Activated naive CD8-positive, alpha-beta T cell (primary cell): ENCODE measurements at regions not wholly inside any gene's neighbourhood (a gene's known extent, or its start where the extent isn't known, plus 50 kb on each side); places are given as distances from the start of the nearest gene placed in this dataset.

Experiments used
- H3K27ac Mint-ChIP-seq: one replicate; pipeline ENCODE4 v1.8.0; 2021; ENCODE audit warnings: mixed read lengths
- H3K27me3 Mint-ChIP-seq: one replicate; pipeline ENCODE4 v1.8.0; 2021; ENCODE audit warnings: mixed read lengths
- H3K36me3 Mint-ChIP-seq: one replicate; pipeline ENCODE4 v1.8.0; 2021; ENCODE audit warnings: mixed read lengths
- H3K4me1 Mint-ChIP-seq: one replicate; pipeline ENCODE4 v1.8.0; 2021; ENCODE audit warnings: low read depth, mixed read lengths
- H3K4me3 Mint-ChIP-seq: one replicate; pipeline ENCODE4 v1.8.0; 2021; ENCODE audit warnings: mild to moderate bottlenecking, mixed read lengths
- H3K9me3 Mint-ChIP-seq: one replicate; pipeline ENCODE4 v1.8.0; 2021; ENCODE audit warnings: low read depth, mixed read lengths

- no peak overlapping the region for H3K27ac Mint-ChIP-seq
- H3K27me3 Mint-ChIP-seq: peaks cover 10% of the 10 kb centered on the region
- H3K4me3 Mint-ChIP-seq: no peak overlapping the region
- H3K4me1 Mint-ChIP-seq: no peaks in the 10 kb centered on the region
- H3K36me3 Mint-ChIP-seq: no peaks in the 10 kb centered on the region
- H3K9me3 Mint-ChIP-seq: no peaks in the 10 kb centered on the region
Measured at GRCh38 chr13:78334059-78334458, 269.3 kb downstream of the POU4F1 start.

GRCh38 chr13:78326633-78327032 is 276.7 kb downstream of the POU4F1 start:
- H3K27me3 Mint-ChIP-seq: peaks cover 2% of the 10 kb centered on the region
- H3K27ac Mint-ChIP-seq: no peak overlapping the region
- H3K4me3 Mint-ChIP-seq: no peak overlapping the region
- no peaks in the 10 kb centered on the region for H3K9me3 Mint-ChIP-seq
- H3K36me3 Mint-ChIP-seq: no peaks in the 10 kb centered on the region
- no peaks in the 10 kb centered on the region for H3K4me1 Mint-ChIP-seq

- Mint-ChIP-seq H3K27ac (no peak overlapping the region), H3K4me3 (no peak overlapping the region), H3K27me3 (peaks cover 2% of the 10 kb centered on the region), H3K36me3 (no peaks in the 10 kb centered on the region), H3K9me3 (no peaks in the 10 kb centered on the region), H3K4me1 (no peaks in the 10 kb centered on the region)
Measured at GRCh38 chr13:78325585-78325984, 277.8 kb downstream of the POU4F1 start.

GRCh38 chr13:78323848-78324247 is 279.5 kb downstream of the POU4F1 start:
- Mint-ChIP-seq H3K4me1 (no peaks in the 10 kb centered on the region), H3K9me3 (no peaks in the 10 kb centered on the region)

GRCh38 chr13:78323040-78323439 is 280.3 kb downstream of the POU4F1 start:
- Mint-ChIP-seq H3K9me3 (no peaks in the 10 kb centered on the region), H3K27me3 (peaks cover 2% of the 10 kb centered on the region), H3K4me1 (no peaks in the 10 kb centered on the region), H3K4me3 (no peak overlapping the region), H3K36me3 (no peaks in the 10 kb centered on the region), H3K27ac (no peak overlapping the region)

More at GRCh38 chr13:78323848-78324247, 279.5 kb downstream of the POU4F1 start:
- Mint-ChIP-seq H3K27me3 (peaks cover 2% of the 10 kb centered on the region), H3K36me3 (no peaks in the 10 kb centered on the region), H3K4me3 (no peak overlapping the region), H3K27ac (no peak overlapping the region)

- no peaks in the 10 kb centered on the region for H3K36me3 Mint-ChIP-seq
- no peak overlapping the region for H3K27ac Mint-ChIP-seq
- H3K27me3 Mint-ChIP-seq: peaks cover 2% of the 10 kb centered on the region
Measured at GRCh38 chr13:78319101-78319627, 284.2 kb downstream of the POU4F1 start.

GRCh38 chr13:78317030-78317429 is 286.3 kb downstream of the POU4F1 start:
- Mint-ChIP-seq H3K4me1 (no peaks in the 10 kb centered on the region), H3K27me3 (peaks cover 2% of the 10 kb centered on the region), H3K27ac (no peak overlapping the region), H3K9me3 (no peaks in the 10 kb centered on the region), H3K4me3 (no peak overlapping the region), H3K36me3 (no peaks in the 10 kb centered on the region)

More at GRCh38 chr13:78319101-78319627, 284.2 kb downstream of the POU4F1 start:
- Mint-ChIP-seq H3K4me3 (no peak overlapping the region), H3K4me1 (no peaks in the 10 kb centered on the region), H3K9me3 (no peaks in the 10 kb centered on the region)

- H3K4me3 Mint-ChIP-seq: no peak overlapping the region
- no peaks in the 10 kb centered on the region for H3K4me1 Mint-ChIP-seq
Measured at GRCh38 chr13:78309497-78310180, 293.7 kb downstream of the POU4F1 start.

GRCh38 chr13:78306519-78307206 is 296.7 kb downstream of the POU4F1 start:
- Mint-ChIP-seq H3K9me3 (no peaks in the 10 kb centered on the region), H3K4me3 (no peak overlapping the region), H3K27me3 (peaks cover 5% of the 10 kb centered on the region), H3K36me3 (no peaks in the 10 kb centered on the region), H3K27ac (no peak overlapping the region), H3K4me1 (no peaks in the 10 kb centered on the region)

More at GRCh38 chr13:78309497-78310180, 293.7 kb downstream of the POU4F1 start:
- Mint-ChIP-seq H3K27ac (no peak overlapping the region), H3K9me3 (no peaks in the 10 kb centered on the region), H3K36me3 (no peaks in the 10 kb centered on the region), H3K27me3 (peaks cover 5% of the 10 kb centered on the region)

- Mint-ChIP-seq H3K4me3 (no peak overlapping the region), H3K9me3 (no peaks in the 10 kb centered on the region), H3K4me1 (no peaks in the 10 kb centered on the region), H3K36me3 (no peaks in the 10 kb centered on the region), H3K27ac (no peak overlapping the region), H3K27me3 (peaks cover 5% of the 10 kb centered on the region)
Measured at GRCh38 chr13:78305171-78305570, 298.2 kb downstream of the POU4F1 start.

- no peaks in the 10 kb centered on the region for H3K36me3 Mint-ChIP-seq
- H3K4me1 Mint-ChIP-seq: no peaks in the 10 kb centered on the region
- no peak overlapping the region for H3K4me3 Mint-ChIP-seq
- no peaks in the 10 kb centered on the region for H3K9me3 Mint-ChIP-seq
- no peaks in the 10 kb centered on the region for H3K27me3 Mint-ChIP-seq
- no peak overlapping the region for H3K27ac Mint-ChIP-seq
Measured at GRCh38 chr13:78299832-78300623, 303.3 kb downstream of the POU4F1 start.

GRCh38 chr13:78298657-78299056 is 304.7 kb downstream of the POU4F1 start:
- Mint-ChIP-seq H3K9me3 (no peaks in the 10 kb centered on the region), H3K36me3 (no peaks in the 10 kb centered on the region), H3K4me1 (no peaks in the 10 kb centered on the region), H3K27me3 (no peaks in the 10 kb centered on the region), H3K27ac (no peak overlapping the region), H3K4me3 (no peak overlapping the region)

- no peak overlapping the region for H3K4me3 Mint-ChIP-seq
- no peaks in the 10 kb centered on the region for H3K4me1 Mint-ChIP-seq
- H3K36me3 Mint-ChIP-seq: no peaks in the 10 kb centered on the region
- no peak overlapping the region for H3K27ac Mint-ChIP-seq
- H3K27me3 Mint-ChIP-seq: no peaks in the 10 kb centered on the region
- H3K9me3 Mint-ChIP-seq: peaks cover 17% of the 10 kb centered on the region
Measured at GRCh38 chr13:78286748-78287147, 316.6 kb downstream of the POU4F1 start.

GRCh38 chr13:78265098-78265497 is 338.3 kb downstream of the POU4F1 start:
- H3K9me3 Mint-ChIP-seq: peaks cover 5% of the 10 kb centered on the region

GRCh38 chr13:78258304-78258703 is 339.7 kb upstream of the EDNRB start:
- no peak overlapping the region for H3K4me3 Mint-ChIP-seq
- H3K4me1 Mint-ChIP-seq: no peaks in the 10 kb centered on the region
- H3K36me3 Mint-ChIP-seq: no peaks in the 10 kb centered on the region
- H3K27me3 Mint-ChIP-seq: no peaks in the 10 kb centered on the region
- peaks cover 5% of the 10 kb centered on the region for H3K9me3 Mint-ChIP-seq
- H3K27ac Mint-ChIP-seq: no peak overlapping the region

More at GRCh38 chr13:78265098-78265497, 338.3 kb downstream of the POU4F1 start:
- Mint-ChIP-seq H3K27me3 (peaks cover 1% of the 10 kb centered on the region), H3K4me3 (no peak overlapping the region), H3K36me3 (no peaks in the 10 kb centered on the region), H3K27ac (no peak overlapping the region), H3K4me1 (no peaks in the 10 kb centered on the region)
